Fibroblast of lung (primary cell): ENCODE measurements at regions not wholly inside any gene's neighbourhood (a gene's known extent, or its start where the extent isn't known, plus 50 kb on each side); places are given as distances from the start of the nearest gene placed in this dataset.

Source experiments
- DNase-seq, 2 donors: peaks; one replicate each; pipeline versions ENCODE4 v3.0.0 to v3.0.0-alpha.2; 2010; ENCODE audit warnings: low read depth in 2 of 2
- H2AFZ ChIP-seq: 2 replicates; pipeline ENCODE4 v1.5.1; 2012; ENCODE audit warnings: low read length, control low read depth, inconsistent platforms
- H3K27ac ChIP-seq: 2 replicates; pipeline ENCODE4 v1.5.1; 2011; ENCODE audit warnings: low read length, control low read depth; ENCODE audit not compliant: insufficient read depth
- H3K27me3 ChIP-seq: 2 replicates; pipeline ENCODE4 v1.5.1; 2011; ENCODE audit warnings: mild to moderate bottlenecking, low read length; ENCODE audit not compliant: control insufficient read depth, insufficient read depth
- H3K36me3 ChIP-seq: 2 replicates; pipeline ENCODE4 v1.5.1; 2011; ENCODE audit warnings: low read length; ENCODE audit not compliant: control insufficient read depth, insufficient read depth
- H3K4me1 ChIP-seq: 2 replicates; pipeline ENCODE4 v1.5.1; 2011; ENCODE audit warnings: low read length; ENCODE audit not compliant: control insufficient read depth, insufficient read depth; ENCODE audit errors: extremely low read depth
- H3K4me2 ChIP-seq: 2 replicates; pipeline ENCODE4 v1.5.1; 2011; ENCODE audit warnings: low read length, control low read depth; ENCODE audit not compliant: insufficient read depth; ENCODE audit errors: extremely low read depth
- H3K4me3 ChIP-seq, 4 experiments: fragments of 200-600 bp in 1 of 4; sonication (generic) in 1 of 4; replicated peaks in 1 of 4; 2 replicates each; pipeline ENCODE4 v1.5.1; 2011 to 2016; ENCODE audit warnings: low read length in 4 of 4, low read depth in 3 of 4, mild to moderate bottlenecking in 3 of 4, control low read depth in 2 of 4, inconsistent platforms in 1 of 4, mixed read lengths in 1 of 4; ENCODE audit not compliant: insufficient read depth in 1 of 4; ENCODE audit errors: control extremely low read depth in 1 of 4
- H3K79me2 ChIP-seq: 2 replicates; pipeline ENCODE4 v1.5.1; 2012; ENCODE audit warnings: mild to moderate bottlenecking, low read length, inconsistent platforms; ENCODE audit not compliant: control insufficient read depth, insufficient read depth
- H3K9ac ChIP-seq: 2 replicates; pipeline ENCODE4 v1.5.1; 2011; ENCODE audit warnings: mild to moderate bottlenecking, low read length, control low read depth; ENCODE audit not compliant: insufficient read depth
- H3K9me3 ChIP-seq: 2 replicates; pipeline ENCODE4 v1.5.1; 2012; ENCODE audit warnings: low read depth, low read length; ENCODE audit not compliant: control insufficient read depth, insufficient read depth
- H4K20me1 ChIP-seq: 2 replicates; pipeline ENCODE4 v1.5.1; 2011; ENCODE audit warnings: low read length; ENCODE audit not compliant: control insufficient read depth, insufficient read depth; ENCODE audit errors: extremely low read depth
- CTCF ChIP-seq, 2 donors: IDR thresholded peaks in 1 of 2; conservative IDR thresholded peaks in 1 of 2; 1 replicate in 1 of 2; 2 replicates in 1 of 2; pipeline ENCODE4 v1.5.1; 2011 to 2012; ENCODE audit warnings: low read length in 2 of 2, control low read depth in 1 of 2, inconsistent platforms in 1 of 2, low read depth in 1 of 2, mild to moderate bottlenecking in 1 of 2
- EZH2 ChIP-seq: IDR thresholded peaks from 2 replicates; pipeline ENCODE4 v1.5.1; 2012; ENCODE audit warnings: low read length, control low read depth, mild to moderate bottlenecking; ENCODE audit errors: missing control alignments

- peaks cover 42% of the 10 kb centered on the region for H3K4me1 ChIP-seq
- H3K4me3 ChIP-seq, result no peak overlapping the region
- H3K79me2 ChIP-seq, result no peaks in the 10 kb centered on the region
- H3K36me3 ChIP-seq, result no peaks in the 10 kb centered on the region
- peak overlapping the region; percentile 78 for H3K27ac ChIP-seq
- no peak overlapping the region for H3K9ac ChIP-seq
- no peaks in the 10 kb centered on the region for H3K27me3 ChIP-seq
- H3K4me2 ChIP-seq, result peak overlapping the region; percentile 55
- no peaks in the 10 kb centered on the region for H3K9me3 ChIP-seq
- H4K20me1 ChIP-seq, result no peaks in the 10 kb centered on the region
- TF ChIP-seq EZH2 (no peak), CTCF (conservative IDR thresholded peaks at IDR 0.05 in 1 of 2, IDR thresholded peaks at IDR 0.05 in 1 of 2; ENCODE audit: low read depth in 1 of 2, low read length in 2 of 2) (no peak)
- no peak for DNase-seq
- no peak overlapping the region for H2AFZ ChIP-seq
Measured at GRCh38 chr1:172902200-172902599, 148.5 kb downstream of the TNFSF18 start.

- Histone ChIP-seq H2AFZ (no peak overlapping the region), H3K36me3 (no peaks in the 10 kb centered on the region), H4K20me1 (no peaks in the 10 kb centered on the region), H3K4me2 (peak overlapping the region; percentile 55), H3K27ac (peak overlapping the region; percentile 78), H3K27me3 (no peaks in the 10 kb centered on the region), H3K4me1 (peaks cover 40% of the 10 kb centered on the region), H3K9ac (no peak overlapping the region), H3K79me2 (no peaks in the 10 kb centered on the region), H3K4me3 (no peak overlapping the region), H3K9me3 (no peaks in the 10 kb centered on the region)
- DNase-seq, result peak; percentile 80 to 92
- TF ChIP-seq EZH2 (no peak), CTCF (conservative IDR thresholded peaks at IDR 0.05 in 1 of 2, IDR thresholded peaks at IDR 0.05 in 1 of 2; ENCODE audit: low read depth in 1 of 2, low read length in 2 of 2) (no peak)
Measured at GRCh38 chr1:172902861-172903381, 147.8 kb downstream of the TNFSF18 start.

- H3K4me2 ChIP-seq, result peak overlapping the region; percentile 45
- H4K20me1 ChIP-seq, result no peaks in the 10 kb centered on the region
- peak; percentile 70 to 88 for DNase-seq
- no peak overlapping the region for H3K4me3 ChIP-seq
- H3K9me3 ChIP-seq, result no peaks in the 10 kb centered on the region
- H3K36me3 ChIP-seq, result no peaks in the 10 kb centered on the region
- H2AFZ ChIP-seq, result no peak overlapping the region
- no peak overlapping the region for H3K9ac ChIP-seq
- TF ChIP-seq EZH2 (no peak), CTCF (conservative IDR thresholded peaks at IDR 0.05 in 1 of 2, IDR thresholded peaks at IDR 0.05 in 1 of 2; ENCODE audit: low read depth in 1 of 2, low read length in 2 of 2) (no peak)
- H3K4me1 ChIP-seq, result peaks cover 36% of the 10 kb centered on the region
- H3K79me2 ChIP-seq, result no peaks in the 10 kb centered on the region
- H3K27ac ChIP-seq, result peak overlapping the region; percentile 78
- no peaks in the 10 kb centered on the region for H3K27me3 ChIP-seq
Measured at GRCh38 chr1:172903581-172904220, 147.0 kb downstream of the TNFSF18 start.
